Osteoblast (primary cell): ENCODE measurements at regions not wholly inside any gene's neighbourhood (a gene's known extent, or its start where the extent isn't known, plus 50 kb on each side); places are given as distances from the start of the nearest gene placed in this dataset.

ENCODE experiments used
- DNase-seq: peaks from one replicate; pipeline ENCODE4 v3.0.0; 2011; ENCODE audit warnings: low spot score, mixed read lengths; ENCODE audit not compliant: insufficient read length; ENCODE audit errors: missing footprints
- H2AFZ ChIP-seq: 2 replicates; pipeline ENCODE4 v1.6.0; 2011; ENCODE audit warnings: mild to moderate bottlenecking, low read length
- H3K27ac ChIP-seq: 2 replicates; pipeline ENCODE4 v1.5.1; 2011; ENCODE audit warnings: mild to moderate bottlenecking, low read depth, low read length, moderate library complexity
- H3K27me3 ChIP-seq: 2 replicates; pipeline ENCODE4 v1.6.0; 2012; ENCODE audit warnings: mild to moderate bottlenecking, control low read depth, inconsistent platforms, low read length, moderate library complexity; ENCODE audit not compliant: insufficient read depth
- H3K36me3 ChIP-seq: 2 replicates; pipeline ENCODE4 v1.5.1; 2011; ENCODE audit warnings: mild to moderate bottlenecking, low read length, control low read depth, moderate library complexity; ENCODE audit not compliant: insufficient read depth
- H3K4me1 ChIP-seq: 2 replicates; pipeline ENCODE4 v1.5.1; 2011; ENCODE audit warnings: mild to moderate bottlenecking, low read length, control low read depth, moderate library complexity; ENCODE audit not compliant: insufficient read depth
- H3K4me2 ChIP-seq: 2 replicates; pipeline ENCODE4 v1.6.0; 2011; ENCODE audit warnings: mild to moderate bottlenecking, low read length; ENCODE audit not compliant: insufficient read depth
- H3K4me3 ChIP-seq: fragments of 200-600 bp; sonication (generic); 3 replicates; pipeline ENCODE4 v1.5.1; 2012; ENCODE audit warnings: mild to moderate bottlenecking, low read length, inconsistent platforms; ENCODE audit not compliant: insufficient read depth
- H3K79me2 ChIP-seq: 2 replicates; pipeline ENCODE4 v1.6.0; 2012; ENCODE audit warnings: mild to moderate bottlenecking, low read length, control low read depth, inconsistent platforms; ENCODE audit not compliant: insufficient read depth
- H3K9me3 ChIP-seq: 2 replicates; pipeline ENCODE4 v1.5.1; 2011; ENCODE audit warnings: low read depth, low read length, control low read depth
- H4K20me1 ChIP-seq: 2 replicates; pipeline ENCODE4 v1.6.0; 2012; ENCODE audit warnings: mild to moderate bottlenecking, low read length, control low read depth; ENCODE audit not compliant: insufficient read depth
- TF ChIP-seq, protein P1 (sequence below): IDR thresholded peaks from 2 replicates; pipeline ENCODE4 v1.5.1; 2011; ENCODE audit warnings: mild to moderate bottlenecking, low read depth, low read length, moderate library complexity; ENCODE audit errors: extremely low read depth

DNA sequence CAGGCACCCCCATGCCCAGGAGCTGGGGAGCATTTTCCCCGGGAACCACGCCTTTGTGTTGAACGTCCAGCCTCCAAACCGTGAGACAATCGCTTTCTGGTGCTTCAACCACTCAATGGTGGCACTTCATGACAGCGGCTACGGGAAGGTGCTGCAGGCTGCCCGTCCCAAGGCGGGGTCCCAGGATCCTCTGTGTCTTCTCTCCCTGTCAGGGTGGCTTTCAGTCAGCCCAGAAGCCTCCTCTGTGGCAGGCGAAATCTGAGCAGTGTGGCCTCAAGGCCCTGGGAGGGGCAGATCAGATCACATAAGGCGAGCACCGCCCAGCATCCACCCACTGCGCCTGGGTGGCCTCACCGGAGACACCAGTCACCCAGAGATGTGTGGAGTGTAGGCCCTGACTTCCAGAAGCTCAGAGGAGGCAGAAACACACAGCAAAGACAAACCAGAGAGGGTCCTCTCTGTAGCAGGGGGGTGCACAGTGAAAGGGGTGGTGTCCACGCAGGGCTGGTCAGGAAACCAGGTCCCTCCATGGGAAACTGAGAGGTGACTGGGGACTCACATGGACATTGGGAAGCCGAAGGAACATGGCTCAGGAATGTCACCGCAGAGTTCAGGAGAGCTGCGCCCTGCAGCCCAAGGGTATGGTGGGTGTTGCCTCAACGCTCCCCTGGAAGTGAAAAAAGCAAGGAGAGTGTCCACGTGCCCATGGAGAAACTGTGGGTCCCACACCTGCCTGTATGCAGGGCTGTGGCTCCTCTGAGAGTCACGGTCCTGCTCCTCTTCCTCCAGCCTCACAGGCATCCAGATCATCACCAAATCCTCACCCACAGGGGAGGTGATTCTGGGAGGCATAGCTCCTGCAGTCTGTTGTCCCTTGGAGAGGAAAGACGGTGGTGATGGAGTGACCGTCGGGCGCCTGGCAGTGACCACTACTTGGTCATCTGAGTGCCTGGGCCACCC is 1420.7 kb downstream of the TBC1D22A start:
- Histone ChIP-seq H3K36me3 (no peaks in the 10 kb centered on the region), H3K4me3 (no peak overlapping the region), H3K79me2 (no peaks in the 10 kb centered on the region), H3K27me3 (no peaks in the 10 kb centered on the region), H2AFZ (no peak overlapping the region), H3K9me3 (peaks cover 2% of the 10 kb centered on the region), H3K4me1 (no peaks in the 10 kb centered on the region), H3K4me2 (no peak overlapping the region), H4K20me1 (no peaks in the 10 kb centered on the region), H3K27ac (no peak overlapping the region)
- no peak for DNase-seq
- TF ChIP-seq, protein P1, sequence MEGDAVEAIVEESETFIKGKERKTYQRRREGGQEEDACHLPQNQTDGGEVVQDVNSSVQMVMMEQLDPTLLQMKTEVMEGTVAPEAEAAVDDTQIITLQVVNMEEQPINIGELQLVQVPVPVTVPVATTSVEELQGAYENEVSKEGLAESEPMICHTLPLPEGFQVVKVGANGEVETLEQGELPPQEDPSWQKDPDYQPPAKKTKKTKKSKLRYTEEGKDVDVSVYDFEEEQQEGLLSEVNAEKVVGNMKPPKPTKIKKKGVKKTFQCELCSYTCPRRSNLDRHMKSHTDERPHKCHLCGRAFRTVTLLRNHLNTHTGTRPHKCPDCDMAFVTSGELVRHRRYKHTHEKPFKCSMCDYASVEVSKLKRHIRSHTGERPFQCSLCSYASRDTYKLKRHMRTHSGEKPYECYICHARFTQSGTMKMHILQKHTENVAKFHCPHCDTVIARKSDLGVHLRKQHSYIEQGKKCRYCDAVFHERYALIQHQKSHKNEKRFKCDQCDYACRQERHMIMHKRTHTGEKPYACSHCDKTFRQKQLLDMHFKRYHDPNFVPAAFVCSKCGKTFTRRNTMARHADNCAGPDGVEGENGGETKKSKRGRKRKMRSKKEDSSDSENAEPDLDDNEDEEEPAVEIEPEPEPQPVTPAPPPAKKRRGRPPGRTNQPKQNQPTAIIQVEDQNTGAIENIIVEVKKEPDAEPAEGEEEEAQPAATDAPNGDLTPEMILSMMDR: no peak

DNA sequence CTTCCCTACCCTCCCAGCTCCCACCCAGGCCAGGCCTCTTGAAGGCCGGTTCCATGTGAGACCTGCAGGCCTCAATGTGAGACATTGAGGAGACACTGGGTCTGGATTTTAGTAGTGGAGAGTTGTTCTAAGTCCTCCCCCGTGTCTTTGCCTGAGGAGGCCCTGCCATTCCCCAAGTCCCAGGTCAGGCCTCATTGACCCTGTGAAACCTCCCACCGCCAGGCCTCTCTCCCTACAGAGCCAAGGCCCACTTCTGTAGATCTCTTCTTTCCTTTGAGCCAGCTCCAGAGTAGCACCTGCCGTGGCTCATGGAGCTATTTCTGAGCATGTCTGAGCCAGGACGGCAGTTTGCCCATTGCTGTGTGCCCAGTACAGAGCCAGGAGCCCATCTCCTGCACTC is 1419.6 kb downstream of the TBC1D22A start:
- Histone ChIP-seq H3K4me1 (no peaks in the 10 kb centered on the region), H3K27me3 (no peaks in the 10 kb centered on the region), H3K27ac (no peak overlapping the region), H3K36me3 (no peaks in the 10 kb centered on the region), H3K9me3 (peaks cover 2% of the 10 kb centered on the region), H2AFZ (no peak overlapping the region), H3K4me3 (no peak overlapping the region), H3K79me2 (no peaks in the 10 kb centered on the region), H3K4me2 (no peak overlapping the region), H4K20me1 (no peaks in the 10 kb centered on the region)
- DNase-seq: no peak
- TF ChIP-seq, protein P1: no peak

DNA sequence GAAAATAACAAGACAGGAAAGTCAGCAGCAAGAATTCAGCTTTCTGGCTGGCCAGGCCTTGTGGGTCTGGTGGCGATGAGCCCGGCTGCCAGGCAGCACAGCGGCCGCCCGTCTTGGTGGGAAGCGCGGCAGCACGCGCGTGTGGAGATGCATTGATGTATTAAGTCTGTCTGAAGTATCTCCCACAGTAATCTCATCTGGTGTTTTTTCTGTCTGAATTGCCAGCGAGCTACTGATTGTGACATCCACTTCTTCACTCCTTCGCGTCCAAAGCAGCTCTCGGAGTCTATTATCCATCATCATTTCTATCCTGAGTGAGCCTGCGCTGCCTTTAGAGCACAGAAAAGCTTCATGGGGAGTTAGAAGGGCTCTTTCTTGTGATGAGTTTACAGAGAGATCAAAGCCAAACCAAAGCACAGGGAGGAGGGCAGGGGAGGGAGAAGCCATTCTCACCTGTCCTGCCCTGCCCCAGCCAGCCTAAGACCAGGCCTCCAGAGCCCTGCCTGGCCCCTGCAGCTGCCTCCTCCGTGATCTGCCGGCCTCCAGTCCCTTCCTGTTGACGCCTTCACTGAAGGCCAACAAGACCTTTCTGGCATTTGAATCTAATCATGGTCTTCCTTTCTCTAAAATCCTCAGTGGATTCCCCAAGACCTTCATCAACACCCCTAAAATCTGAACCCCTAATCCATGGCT is 1419.0 kb downstream of the TBC1D22A start:
- TF ChIP-seq, protein P1: no peak

DNA sequence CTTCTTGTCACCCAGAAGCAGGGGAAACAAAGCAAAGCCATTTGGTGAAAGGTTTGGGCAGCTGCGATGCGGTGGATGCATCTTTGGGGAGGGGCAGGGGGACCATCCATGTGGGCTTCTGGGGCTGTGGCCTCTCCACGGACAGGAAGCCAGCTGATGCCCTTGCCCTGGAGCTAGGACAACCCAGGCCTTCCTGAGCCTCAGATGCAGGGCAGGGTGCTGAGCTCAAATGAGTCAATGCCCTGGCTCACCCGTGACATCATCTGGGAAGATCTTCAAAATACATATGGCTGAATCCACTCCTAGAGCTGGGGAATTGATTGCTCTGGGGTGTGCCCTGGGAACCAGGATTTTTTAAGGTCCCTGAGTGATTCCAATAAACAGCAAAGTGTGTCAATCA is 1418.2 kb downstream of the TBC1D22A start:
- DNase-seq: no peak
- H3K9me3 ChIP-seq: peaks cover 2% of the 10 kb centered on the region
- H3K27ac ChIP-seq: no peak overlapping the region
- no peaks in the 10 kb centered on the region for H3K27me3 ChIP-seq
- H3K4me3 ChIP-seq: no peak overlapping the region
- TF ChIP-seq, protein P1: no peak
- no peaks in the 10 kb centered on the region for H4K20me1 ChIP-seq
- H3K36me3 ChIP-seq: no peaks in the 10 kb centered on the region
- no peak overlapping the region for H2AFZ ChIP-seq
- H3K4me2 ChIP-seq: no peak overlapping the region
- H3K4me1 ChIP-seq: no peaks in the 10 kb centered on the region
- no peaks in the 10 kb centered on the region for H3K79me2 ChIP-seq

More for the DNA sequence above, 1419.0 kb downstream of the TBC1D22A start:
- peaks cover 2% of the 10 kb centered on the region for H3K9me3 ChIP-seq
- H3K4me2 ChIP-seq: no peak overlapping the region
- DNase-seq: no peak
- no peaks in the 10 kb centered on the region for H3K36me3 ChIP-seq
- H3K27ac ChIP-seq: no peak overlapping the region
- no peaks in the 10 kb centered on the region for H3K79me2 ChIP-seq
- H4K20me1 ChIP-seq: no peaks in the 10 kb centered on the region
- no peaks in the 10 kb centered on the region for H3K27me3 ChIP-seq
- H3K4me3 ChIP-seq: no peak overlapping the region
- H2AFZ ChIP-seq: no peak overlapping the region
- no peaks in the 10 kb centered on the region for H3K4me1 ChIP-seq
